ENCODE measurements at regions not wholly inside any gene's neighbourhood (a gene's known extent, or its start where the extent isn't known, plus 50 kb on each side); places are given as distances from the start of the nearest gene placed in this dataset.

- no peak for DNase-seq
- TF ChIP-seq ELF1 (IDR thresholded peaks at IDR 0.05) (no peak), MAX (IDR thresholded peaks at IDR 0.05; ENCODE audit: low read depth) (no peak), YY1 (IDR thresholded peaks at IDR 0.05; ENCODE audit: low read depth) (no peak), NFIC (IDR thresholded peaks at IDR 0.05; ENCODE audit: borderline replicate concordance) (no peak), TEAD4 (IDR thresholded peaks at IDR 0.05; ENCODE audit: borderline replicate concordance, insufficient read depth) (no peak), ZBTB33 (IDR thresholded peaks at IDR 0.05; ENCODE audit: borderline replicate concordance, low read depth) (no peak), PBX3 (IDR thresholded peaks at IDR 0.05) (no peak), RCOR1 (IDR thresholded peaks at IDR 0.05; ENCODE audit: low read length) (no peak), RXRA (IDR thresholded peaks at IDR 0.05; ENCODE audit: borderline replicate concordance, low read depth) (no peak), EZH2phosphoT487 (IDR thresholded peaks at IDR 0.05; ENCODE audit: borderline replicate concordance, low read depth) (no peak), SIN3A (IDR thresholded peaks at IDR 0.05; ENCODE audit: borderline replicate concordance, low read depth, low read length) (no peak)
- Histone ChIP-seq H4K20me1 (ENCODE audit: insufficient read depth) (no peaks in the 10 kb centered on the region), H3K4me2 (no peak overlapping the region), H2AFZ (ENCODE audit: low read depth) (no peak overlapping the region), H3K9me2 (no peaks in the 10 kb centered on the region), H3K79me2 (ENCODE audit: insufficient read depth) (no peaks in the 10 kb centered on the region), H3F3A (replicated peaks; ENCODE audit: insufficient read depth) (no peaks in the 10 kb centered on the region), H3K4me3 (ENCODE audit: low read depth in 2 of 2, low read length in 1 of 2) (no peak overlapping the region), H3K36me3 (replicated peaks in 1 of 2; ENCODE audit: control insufficient read depth in 1 of 2, insufficient read depth in 2 of 2, low read length in 1 of 2) (no peaks in the 10 kb centered on the region), H3K4me1 (ENCODE audit: control insufficient read depth in 1 of 2, insufficient read depth in 2 of 2, low read depth in 1 of 2, low read length in 1 of 2) (no peaks in the 10 kb centered on the region), H3K9ac (no peak overlapping the region), H3K27ac (ENCODE audit: low read depth in 2 of 2, low read length in 1 of 2) (no peak overlapping the region), H3K27me3 (ENCODE audit: insufficient read depth) (no peaks in the 10 kb centered on the region), H3K9me3 (no peaks in the 10 kb centered on the region)
- ChIA-PET POLR2A (no interaction called here), CTCF (interaction anchor here (1.5 kb wide), 1 partner anchor 133 kb away, joined by 4 read pairs; no protein-coding TSS in a partner anchor)
- 0% methylated on average over 3 of the region's 3 CpGs for WGBS (ENCODE audit: low lambda C conversion rate)
Measured at GRCh38 chr20:60233018-60233630, 274.9 kb downstream of the CDH26 start.

- Histone ChIP-seq H3F3A (replicated peaks; ENCODE audit: insufficient read depth) (no peaks in the 10 kb centered on the region), H3K9ac (no peak overlapping the region), H3K4me3 (ENCODE audit: low read depth in 2 of 2, low read length in 1 of 2) (no peak overlapping the region), H3K4me1 (ENCODE audit: control insufficient read depth in 1 of 2, insufficient read depth in 2 of 2, low read depth in 1 of 2, low read length in 1 of 2) (no peaks in the 10 kb centered on the region), H3K79me2 (ENCODE audit: insufficient read depth) (no peaks in the 10 kb centered on the region), H2AFZ (ENCODE audit: low read depth) (no peak overlapping the region), H3K9me2 (no peaks in the 10 kb centered on the region), H3K27me3 (ENCODE audit: insufficient read depth) (no peaks in the 10 kb centered on the region), H4K20me1 (ENCODE audit: insufficient read depth) (no peaks in the 10 kb centered on the region), H3K4me2 (no peak overlapping the region), H3K36me3 (replicated peaks in 1 of 2; ENCODE audit: control insufficient read depth in 1 of 2, insufficient read depth in 2 of 2, low read length in 1 of 2) (no peaks in the 10 kb centered on the region), H3K27ac (ENCODE audit: low read depth in 2 of 2, low read length in 1 of 2) (no peak overlapping the region), H3K9me3 (no peaks in the 10 kb centered on the region)
- TF ChIP-seq CHD2 (IDR thresholded peaks at IDR 0.05; ENCODE audit: low read length, partially characterized antibody) = no peak
- CTCF ChIA-PET = interaction anchor here (0.8 to 1.8 kb wide), 2 partner anchors 17 to 27 kb away, joined by 3 to 4 read pairs; no protein-coding TSS in a partner anchor
- POLR2A ChIA-PET = no interaction called here
- WGBS (ENCODE audit: low lambda C conversion rate) = 23% methylated on average over 1 of the region's 1 CpG
- no peak for DNase-seq
Measured at GRCh38 chr20:60236613-60237012, 278.4 kb downstream of the CDH26 start.

All from SK-N-SH (cell line).